Putamen (tissue), 1 donor: ENCODE measurements at regions not wholly inside any gene's neighbourhood (a gene's known extent, or its start where the extent isn't known, plus 50 kb on each side); places are given as distances from the start of the nearest gene placed in this dataset.

Experiments used
- DNase-seq: peaks from one replicate; pipeline ENCODE4 v3.0.0-alpha.2; 2016; ENCODE audit warnings: low spot score

- no peak for DNase-seq
Measured at GRCh38 chr1:22315315-22316078, 136.2 kb upstream of the ZBTB40 start.

- no peak for DNase-seq
Measured at GRCh38 chr1:22317231-22317919, 134.3 kb upstream of the ZBTB40 start.

GRCh38 chr1:22317920-22318243, 133.8 kb upstream of the ZBTB40 start:
- DNase-seq = no peak

GRCh38 chr1:22318279-22318981, 133.2 kb upstream of the ZBTB40 start:
- no peak for DNase-seq

- no peak for DNase-seq
Measured at GRCh38 chr1:22319608-22320007, 132.0 kb upstream of the ZBTB40 start.

GRCh38 chr1:22320587-22321344, 130.9 kb upstream of the ZBTB40 start:
- DNase-seq = no peak

GRCh38 chr1:22321917-22322316, 129.7 kb upstream of the ZBTB40 start:
- DNase-seq = no peak

- DNase-seq = no peak
Measured at GRCh38 chr1:22323141-22323845, 128.4 kb upstream of the ZBTB40 start.

- DNase-seq = no peak
Measured at GRCh38 chr1:22323846-22324504, 127.7 kb upstream of the ZBTB40 start.

GRCh38 chr1:22325531-22326371, 125.9 kb upstream of the ZBTB40 start:
- DNase-seq = no peak

- no peak for DNase-seq
Measured at GRCh38 chr1:22326372-22326915, 125.2 kb upstream of the ZBTB40 start.

- DNase-seq = no peak
Measured at GRCh38 chr1:22326931-22327330, 124.7 kb upstream of the ZBTB40 start.

- no peak for DNase-seq
Measured at GRCh38 chr1:22327411-22327810, 124.2 kb upstream of the ZBTB40 start.

GRCh38 chr1:22328331-22329147, 123.1 kb upstream of the ZBTB40 start:
- DNase-seq = no peak

- DNase-seq = no peak
Measured at GRCh38 chr1:22329148-22329515, 122.5 kb upstream of the ZBTB40 start.

GRCh38 chr1:22330092-22330759, 121.4 kb upstream of the ZBTB40 start:
- no peak for DNase-seq

GRCh38 chr1:22330760-22331119, 120.9 kb upstream of the ZBTB40 start:
- DNase-seq = no peak

- DNase-seq = no peak
Measured at GRCh38 chr1:22331618-22332423, 119.8 kb upstream of the ZBTB40 start.
